Keratinocyte (primary cell): ENCODE measurements at regions not wholly inside any gene's neighbourhood (a gene's known extent, or its start where the extent isn't known, plus 50 kb on each side); places are given as distances from the start of the nearest gene placed in this dataset.

Experiments
- DNase-seq: peaks from one replicate; pipeline ENCODE4 v3.0.0-alpha.2; 2011; ENCODE audit warnings: low read depth, missing footprints, low spot score
- FAIRE-seq: peaks from 2 replicates; lab custom pipeline; 2011; peaks lifted over from hg19 to GRCh38; lab: Jason Lieb, UNC
- H2AFZ ChIP-seq: 2 replicates; pipeline ENCODE4 v1.6.0; 2012; ENCODE audit warnings: low read length, control low read depth, inconsistent platforms; ENCODE audit not compliant: control insufficient read depth
- H3K27ac ChIP-seq: 2 replicates; pipeline ENCODE4 v1.5.1; 2011; ENCODE audit warnings: low read length; ENCODE audit not compliant: control insufficient read depth, insufficient read depth
- H3K27me3 ChIP-seq: 3 replicates; pipeline ENCODE4 v1.6.0; 2011; ENCODE audit warnings: low read length; ENCODE audit not compliant: control insufficient read depth, insufficient read depth; ENCODE audit errors: extremely low read depth
- H3K36me3 ChIP-seq, 2 experiments: 2 replicates in 1 of 2; 3 replicates in 1 of 2; pipeline ENCODE4 v1.5.1; 2011; ENCODE audit warnings: low read length in 2 of 2, mild to moderate bottlenecking in 1 of 2; ENCODE audit not compliant: control insufficient read depth in 2 of 2, insufficient read depth in 2 of 2; ENCODE audit errors: extremely low read depth in 1 of 2
- H3K4me1 ChIP-seq: 3 replicates; pipeline ENCODE4 v1.5.1; 2011; ENCODE audit warnings: low read length; ENCODE audit not compliant: control insufficient read depth, insufficient read depth; ENCODE audit errors: extremely low read depth
- H3K4me2 ChIP-seq: 3 replicates; pipeline ENCODE4 v1.6.0; 2011; ENCODE audit warnings: low read depth, low read length; ENCODE audit not compliant: control insufficient read depth, insufficient read depth; ENCODE audit errors: extremely low read depth
- H3K4me3 ChIP-seq, 3 experiments: fragments of 200-600 bp in 1 of 3; sonication (generic) in 1 of 3; 2 replicates in 2 of 3; 3 replicates in 1 of 3; pipeline ENCODE4 v1.5.1; 2011 to 2016; ENCODE audit warnings: low read length in 3 of 3, mild to moderate bottlenecking in 3 of 3, control low read depth in 2 of 3, inconsistent platforms in 1 of 3, low read depth in 1 of 3, mixed read lengths in 1 of 3, mixed run types in 1 of 3, moderate library complexity in 1 of 3; ENCODE audit not compliant: control insufficient read depth in 2 of 3, insufficient read depth in 2 of 3; ENCODE audit errors: extremely low read depth in 1 of 3
- H3K79me2 ChIP-seq: 2 replicates; pipeline ENCODE4 v1.6.0; 2012; ENCODE audit warnings: low read length; ENCODE audit not compliant: control insufficient read depth, insufficient read depth
- H3K9ac ChIP-seq: 3 replicates; pipeline ENCODE4 v1.6.0; 2011; ENCODE audit warnings: low read length; ENCODE audit not compliant: control insufficient read depth, insufficient read depth; ENCODE audit errors: extremely low read depth
- H3K9me1 ChIP-seq: 3 replicates; pipeline ENCODE4 v1.6.0; 2011; ENCODE audit warnings: low read length; ENCODE audit not compliant: control insufficient read depth, insufficient read depth; ENCODE audit errors: extremely low read depth
- H3K9me3 ChIP-seq: 2 replicates; pipeline ENCODE4 v1.5.1; 2012; ENCODE audit warnings: low read depth, low read length; ENCODE audit not compliant: control insufficient read depth
- H4K20me1 ChIP-seq: 3 replicates; pipeline ENCODE4 v1.6.0; 2011; ENCODE audit warnings: low read length; ENCODE audit not compliant: control insufficient read depth, insufficient read depth; ENCODE audit errors: extremely low read depth
- CTCF ChIP-seq, 3 experiments: IDR thresholded peaks in 1 of 3; conservative IDR thresholded peaks in 1 of 3; optimal IDR thresholded peaks in 1 of 3; 2 replicates in 2 of 3; 3 replicates in 1 of 3; pipeline versions ENCODE3 to v1.5.1; 2011; ENCODE audit warnings: low read length in 3 of 3, mild to moderate bottlenecking in 3 of 3, moderate library complexity in 2 of 3, control low read depth in 1 of 3, inconsistent platforms in 1 of 3; ENCODE audit not compliant: insufficient read depth in 2 of 3; ENCODE audit errors: extremely low read depth in 1 of 3
- EZH2 ChIP-seq: IDR thresholded peaks from one replicate; pipeline ENCODE4 v1.6.1; 2012; ENCODE audit warnings: inconsistent platforms, mild to moderate bottlenecking, low read length, moderate library complexity
- dilution Hi-C: fragments of 300-500 bp; cut with MboI; formaldehyde crosslinking; loops from one replicate; pipeline ENCODE4 v1.7.0; 2020; ENCODE audit warnings: low sequenced_read_pairs; ENCODE audit not compliant: extremely low pct_ligation_motif_present

GRCh38 chr2:144120487-144120886 is 399.4 kb downstream of the ZEB2 start:
- TF ChIP-seq CTCF (optimal IDR thresholded peaks at IDR 0.05 in 1 of 3, IDR thresholded peaks at IDR 0.05 in 1 of 3, conservative IDR thresholded peaks at IDR 0.05 in 1 of 3; ENCODE audit: extremely low read depth in 1 of 3, insufficient read depth in 2 of 3, low read length in 3 of 3) (no peak), EZH2 (no peak)
- DNase-seq (no peak), FAIRE-seq (no peak)
- Histone ChIP-seq H3K27me3 (no peaks in the 10 kb centered on the region), H3K79me2 (no peaks in the 10 kb centered on the region), H3K36me3 (no peaks in the 10 kb centered on the region), H3K4me1 (no peaks in the 10 kb centered on the region), H2AFZ (no peak overlapping the region), H3K9me1 (no peaks in the 10 kb centered on the region), H3K4me3 (no peak overlapping the region), H3K9me3 (no peaks in the 10 kb centered on the region), H3K9ac (no peak overlapping the region), H3K27ac (no peak overlapping the region), H3K4me2 (no peak overlapping the region), H4K20me1 (no peaks in the 10 kb centered on the region)
- dilution Hi-C loops, result no loop called here

- Histone ChIP-seq H3K4me3 (no peak overlapping the region), H3K9me1 (no peaks in the 10 kb centered on the region), H3K9me3 (no peaks in the 10 kb centered on the region), H3K4me1 (no peaks in the 10 kb centered on the region), H2AFZ (no peak overlapping the region), H3K27me3 (no peaks in the 10 kb centered on the region), H3K4me2 (no peak overlapping the region), H4K20me1 (no peaks in the 10 kb centered on the region), H3K36me3 (no peaks in the 10 kb centered on the region), H3K79me2 (no peaks in the 10 kb centered on the region), H3K27ac (no peak overlapping the region), H3K9ac (no peak overlapping the region)
- DNase-seq (no peak), FAIRE-seq (no peak)
- dilution Hi-C loops, result no loop called here
- TF ChIP-seq CTCF (optimal IDR thresholded peaks at IDR 0.05 in 1 of 3, IDR thresholded peaks at IDR 0.05 in 1 of 3, conservative IDR thresholded peaks at IDR 0.05 in 1 of 3; ENCODE audit: extremely low read depth in 1 of 3, insufficient read depth in 2 of 3, low read length in 3 of 3) (no peak), EZH2 (no peak)
Observed at GRCh38 chr2:144117086-144117485, 402.8 kb downstream of the ZEB2 start.
